Embryonic facial prominence (tissue), 1 donor: ENCODE measurements at regions not wholly inside any gene's neighbourhood (a gene's known extent, or its start where the extent isn't known, plus 50 kb on each side); places are given as distances from the start of the nearest gene placed in this dataset.

Source experiments
- DNase-seq: peaks from one replicate; pipeline ENCODE4 v3.0.0-alpha.2; 2016; ENCODE audit errors: extremely low spot score

- no peak for DNase-seq
Measured at GRCh38 chr17:79680318-79680695, 50.4 kb upstream of the ENPP7 start.

DNA sequence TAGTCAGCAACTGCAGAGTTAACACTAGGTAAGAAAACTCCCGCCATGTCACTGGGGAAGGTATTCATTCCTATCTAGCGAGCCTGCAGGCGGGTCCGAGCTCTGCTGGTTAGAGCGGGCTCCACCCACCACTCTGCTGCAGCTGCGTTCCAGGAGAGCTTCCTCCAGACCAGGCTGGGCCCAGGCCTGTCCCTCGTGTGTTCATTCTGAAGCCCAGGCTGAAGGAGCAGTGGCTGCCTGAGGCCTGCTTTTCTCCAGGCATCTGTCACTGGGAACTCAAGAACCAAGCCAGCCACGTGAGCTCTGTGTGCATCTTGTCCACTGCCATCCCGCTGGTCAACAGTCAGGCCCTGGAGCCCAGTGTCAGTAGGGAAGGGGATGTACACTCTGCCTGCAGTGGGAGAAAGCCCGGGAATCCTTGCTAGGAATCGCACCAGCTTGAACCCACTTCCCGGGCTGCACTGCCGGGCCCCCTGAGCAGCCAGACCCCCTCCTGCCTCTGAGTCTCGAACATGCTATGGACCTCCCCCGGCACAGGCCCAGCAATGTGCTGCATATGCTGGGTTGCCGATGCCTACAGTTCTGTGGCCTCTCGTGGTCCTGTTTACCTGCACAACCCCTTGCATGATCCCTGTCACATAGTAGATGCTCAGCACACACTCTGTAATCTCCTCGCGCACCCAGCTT lies 51.0 kb upstream of the ENPP7 start:
- DNase-seq: no peak

GRCh38 chr17:79678736-79679255 lies 51.9 kb upstream of the ENPP7 start:
- DNase-seq: no peak

DNA sequence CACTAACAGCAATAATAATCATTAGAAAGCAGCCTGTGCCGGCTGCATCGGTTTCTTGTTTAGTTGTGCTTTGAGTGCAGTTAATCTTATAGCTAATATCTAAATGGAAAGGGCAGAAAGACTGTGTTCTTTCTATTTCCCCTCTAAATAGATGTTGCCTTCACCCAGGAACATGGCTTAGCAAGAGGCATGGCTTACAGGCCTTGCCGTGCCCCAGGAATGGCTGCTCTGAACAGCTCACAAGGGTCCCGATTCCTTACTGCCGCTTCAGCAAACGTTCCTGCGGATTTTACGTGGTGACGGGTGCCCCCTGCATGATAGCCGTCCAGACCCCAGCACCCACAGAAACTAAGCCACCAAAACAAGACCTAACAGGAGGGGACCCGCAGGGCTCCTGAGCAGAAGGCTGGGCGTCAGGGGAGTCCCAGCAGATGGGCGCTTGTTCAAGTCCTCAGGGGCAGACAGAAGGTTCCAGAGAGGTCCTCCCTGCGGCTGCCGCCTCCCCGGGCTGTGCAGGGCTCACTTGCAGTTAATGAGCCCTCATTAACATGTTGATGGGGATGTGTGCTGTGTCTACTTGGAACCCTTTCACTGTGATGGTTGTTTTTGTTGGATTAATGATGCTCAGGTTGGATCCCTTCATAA lies 52.5 kb upstream of the ENPP7 start:
- DNase-seq: no peak

GRCh38 chr17:79677646-79678045 lies 53.1 kb upstream of the ENPP7 start:
- DNase-seq: no peak

DNA sequence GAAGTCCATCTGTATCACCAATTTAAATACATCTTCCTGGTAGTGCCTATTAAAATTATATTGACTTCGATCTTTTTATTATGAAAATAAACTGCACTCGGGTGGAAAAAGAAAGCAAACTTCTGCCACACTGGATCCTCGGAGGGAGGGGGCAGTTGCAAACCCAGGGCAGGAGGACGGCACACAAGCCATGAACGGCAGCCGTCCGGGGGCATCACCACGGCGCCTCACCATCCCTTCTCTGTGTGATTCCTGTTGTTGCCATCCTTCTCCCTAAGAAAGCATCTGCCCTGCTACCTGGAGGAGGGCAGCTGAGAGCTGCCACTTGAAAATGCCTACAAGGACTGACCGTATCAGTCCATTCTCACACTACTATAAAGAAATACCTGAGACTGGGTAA lies 53.9 kb upstream of the ENPP7 start:
- no peak for DNase-seq

DNA sequence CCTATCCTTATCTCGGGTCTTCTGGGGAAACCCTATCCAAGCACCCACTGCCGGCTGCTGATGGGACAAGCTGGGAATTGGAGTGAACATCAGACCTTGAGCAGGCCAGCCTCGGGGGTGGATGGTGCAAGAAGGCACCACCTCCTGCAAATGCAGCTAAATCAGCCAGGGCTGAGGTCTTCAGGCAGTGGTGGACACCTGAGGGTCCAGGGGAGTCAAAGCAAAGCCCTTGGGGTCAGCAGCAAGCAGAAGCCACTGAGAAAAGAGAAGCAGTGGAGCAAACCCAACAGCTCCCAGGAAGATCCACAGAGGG lies 55.4 kb upstream of the ENPP7 start:
- no peak for DNase-seq

- no peak for DNase-seq
Measured at GRCh38 chr17:79674506-79675412, 56.0 kb upstream of the ENPP7 start.

GRCh38 chr17:79673517-79673916 lies 57.2 kb upstream of the ENPP7 start:
- no peak for DNase-seq

- no peak for DNase-seq
Measured at GRCh38 chr17:79672496-79672895, 58.2 kb upstream of the ENPP7 start.

DNA sequence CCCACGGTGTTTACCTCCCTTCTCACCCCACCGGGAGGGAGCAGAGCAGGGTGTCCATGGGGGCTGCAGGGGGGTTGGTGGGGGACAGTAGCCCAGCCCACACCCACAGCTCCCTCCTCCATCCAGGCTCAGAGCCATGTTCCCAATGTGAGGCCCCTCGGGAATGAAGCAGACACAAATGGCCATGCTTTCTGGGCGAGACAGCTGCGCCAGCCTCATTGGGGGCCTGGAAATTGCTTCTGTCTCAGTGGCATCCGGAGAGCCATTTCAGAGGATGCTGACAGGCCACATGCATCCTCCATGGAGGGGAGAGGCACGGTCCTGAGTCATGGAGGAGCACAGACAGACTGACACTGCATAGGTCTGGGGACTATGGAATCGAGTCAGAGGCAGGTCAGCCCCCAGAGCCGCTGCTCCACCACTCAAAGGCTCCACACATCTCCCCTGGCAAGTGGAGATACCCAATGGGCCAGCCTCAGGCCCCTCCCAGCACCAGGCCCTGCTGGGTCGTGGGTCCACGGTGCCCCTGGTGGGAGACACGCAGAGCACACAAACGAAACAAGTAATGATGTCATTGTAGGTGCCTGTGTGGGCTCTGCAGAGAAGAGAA lies 59.6 kb upstream of the ENPP7 start:
- DNase-seq: no peak

DNA sequence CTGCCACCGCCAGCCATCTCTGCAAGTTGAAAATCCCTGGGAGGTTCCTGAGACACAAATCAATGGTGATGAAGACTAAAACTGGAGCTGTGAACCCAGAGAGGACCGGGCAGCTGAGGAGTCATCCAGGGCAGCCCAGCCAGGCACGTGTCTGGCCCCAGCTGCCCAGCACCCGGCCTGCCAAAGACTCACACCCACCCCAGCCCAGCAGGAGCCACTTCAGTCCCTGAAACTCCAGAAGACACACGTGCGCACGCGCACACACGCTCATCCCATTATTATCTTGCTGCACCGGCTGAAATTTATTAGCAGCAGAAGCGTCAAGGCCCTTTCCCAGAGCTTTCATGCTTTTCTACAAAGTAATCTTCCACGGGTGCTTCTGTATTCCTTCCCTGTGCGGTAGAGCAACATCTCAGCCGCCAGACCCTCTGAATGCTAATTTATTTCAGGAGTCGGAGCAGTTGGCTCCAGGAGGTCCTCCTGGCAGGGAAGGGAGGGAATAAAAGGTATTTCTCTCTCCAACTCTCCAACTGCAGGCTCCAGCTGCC lies 59.8 kb upstream of the RBFOX3 start:
- no peak for DNase-seq

GRCh38 chr17:79669861-79670260 lies 59.0 kb upstream of the RBFOX3 start:
- no peak for DNase-seq

GRCh38 chr17:79668344-79669250 lies 57.7 kb upstream of the RBFOX3 start:
- no peak for DNase-seq

DNA sequence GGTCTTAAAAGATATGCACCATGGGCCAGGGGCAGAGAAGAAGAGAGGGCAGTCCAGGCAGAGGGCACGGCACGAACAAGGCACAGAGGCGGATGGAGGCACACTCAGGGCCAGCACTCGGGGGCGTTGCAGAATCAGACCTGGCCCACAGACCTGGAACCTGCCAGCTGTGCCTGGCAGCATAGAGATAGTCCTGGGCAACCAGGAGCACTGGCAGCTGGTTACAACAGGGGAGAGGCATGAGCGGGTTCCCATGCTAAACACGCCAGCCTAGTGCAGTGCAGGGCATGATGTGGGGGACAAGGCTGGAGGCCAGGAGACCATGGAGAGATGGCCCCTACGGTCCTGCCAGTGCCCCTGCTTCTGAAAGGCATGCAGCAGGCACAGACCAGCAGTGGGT lies 56.9 kb upstream of the RBFOX3 start:
- no peak for DNase-seq

- no peak for DNase-seq
Measured at GRCh38 chr17:79667121-79667715, 56.4 kb upstream of the RBFOX3 start.

DNA sequence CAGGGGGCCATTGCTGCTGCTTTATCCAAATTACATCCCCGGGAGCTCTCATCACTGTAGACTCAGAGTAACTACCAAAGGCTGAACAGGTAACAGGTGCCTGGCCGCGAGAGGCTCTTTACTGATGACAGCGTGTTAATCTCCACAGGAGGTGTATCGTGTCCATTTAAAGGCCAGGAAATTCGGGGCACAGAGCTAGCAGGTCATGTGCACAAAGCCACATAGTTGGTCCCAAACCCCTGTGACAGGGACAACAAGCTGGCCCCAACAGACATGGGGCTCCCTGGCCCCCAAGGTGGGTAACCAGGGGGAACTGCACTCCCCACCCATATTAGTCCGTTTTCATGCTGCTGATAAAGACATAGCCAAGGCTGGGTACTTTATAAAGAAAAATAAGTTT lies 55.3 kb upstream of the RBFOX3 start:
- no peak for DNase-seq

DNA sequence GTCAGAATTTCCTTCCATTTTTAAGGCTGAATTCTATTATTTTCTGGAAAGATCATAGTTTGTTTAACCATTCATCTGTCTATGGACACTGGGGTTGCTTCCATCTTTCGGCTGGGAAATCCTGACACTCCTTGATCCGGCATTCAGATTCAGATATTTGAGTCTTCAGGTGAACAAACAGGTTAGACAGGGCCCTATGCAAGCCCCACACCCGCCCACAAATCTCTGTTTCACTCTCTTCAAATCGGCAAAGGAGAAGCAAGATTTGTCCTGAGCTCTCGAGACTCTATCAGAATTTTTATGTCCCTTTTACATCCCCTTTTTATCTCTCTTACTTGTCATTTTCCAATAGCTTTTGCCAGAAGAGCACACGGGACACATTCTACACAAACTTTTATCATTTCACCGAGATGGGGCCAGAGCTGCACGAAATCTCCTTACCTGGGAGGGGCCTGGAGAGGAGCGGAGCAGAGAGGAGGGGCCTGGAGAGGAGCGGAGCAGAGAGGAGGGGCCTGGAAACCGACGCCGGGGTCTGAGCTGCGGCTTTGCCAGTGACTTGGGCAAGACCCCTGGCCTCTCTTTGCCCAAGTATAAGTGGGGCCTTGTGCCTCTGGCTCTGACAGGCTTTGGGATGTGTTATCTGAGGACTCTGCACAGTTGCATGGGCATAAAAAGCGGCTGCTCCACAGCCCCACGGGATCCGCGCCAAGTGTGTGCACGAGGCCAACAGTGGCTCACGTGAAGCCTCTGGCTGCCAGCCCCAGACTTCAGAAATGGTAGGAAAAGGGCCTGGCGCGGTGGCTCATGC lies 54.3 kb upstream of the RBFOX3 start:
- peak; percentile 9 for DNase-seq

DNA sequence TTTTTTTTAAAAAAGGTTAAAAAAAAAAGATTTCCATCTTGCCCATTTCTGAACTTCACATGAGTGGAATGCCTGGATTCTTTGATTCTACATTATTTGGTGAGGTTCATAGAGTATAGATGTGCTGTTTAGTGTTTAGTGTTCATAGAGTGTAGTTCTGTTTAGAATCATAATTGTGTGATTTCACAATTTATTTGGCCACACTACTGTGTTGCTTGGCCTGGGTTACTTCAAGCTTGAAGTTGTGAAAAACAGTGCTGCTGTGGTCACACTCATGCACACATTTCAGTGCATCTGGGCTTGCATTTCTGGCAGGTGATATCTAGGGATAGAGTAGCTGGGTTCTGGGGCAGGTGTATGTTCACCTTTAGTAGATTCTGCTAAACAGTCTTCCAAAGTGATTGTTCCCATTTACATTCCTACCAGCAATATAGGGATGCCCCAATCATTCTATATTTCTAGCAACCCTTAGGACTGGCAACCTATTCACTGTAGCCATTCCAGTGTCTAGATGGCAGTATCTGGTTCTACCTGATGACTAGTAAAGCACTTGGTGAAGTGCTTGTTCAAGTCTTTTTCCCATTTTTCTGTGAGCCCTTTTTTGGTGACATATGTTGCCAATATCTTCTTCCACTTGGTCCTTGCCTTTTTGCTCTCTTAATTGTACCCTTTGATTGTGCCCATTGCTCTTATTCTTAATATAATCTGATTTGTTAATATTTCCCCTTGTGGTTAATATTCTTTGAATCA lies 50.6 kb upstream of the RBFOX3 start:
- no peak for DNase-seq
